Right ventricle myocardium superior (tissue), 1 donor: ENCODE measurements at regions not wholly inside any gene's neighbourhood (a gene's known extent, or its start where the extent isn't known, plus 50 kb on each side); places are given as distances from the start of the nearest gene placed in this dataset.

Source experiments
- ATAC-seq: fragments of 200-7000 bp; cut with Tn5 transposase; one replicate; pipeline ENCODE4 v1.9.1; 2020; ENCODE audit warnings: mild to moderate bottlenecking; ENCODE audit not compliant: poor library complexity
- DNase-seq: peaks from one replicate; pipeline ENCODE4 v3.0.0-alpha.2; 2020
- intact Hi-C: fragments of 100-400 bp; cut with DNase I; formaldehyde crosslinking; loops from one replicate; pipeline ENCODE4 v1.11.2; 2022
- donor health status: DM: no; HTN: yes; CAD: no; lungs with severe emphysema.

- DNase-seq (no peak), ATAC-seq (no peak)
- intact Hi-C loops, result no loop called here
Observed at GRCh38 chr6:165735065-165735464, 72.0 kb upstream of the PDE10A start.

GRCh38 chr6:165733489-165733791 lies 70.4 kb upstream of the PDE10A start:
- ATAC-seq, result no peak
- intact Hi-C loops, result no loop called here
- no peak for DNase-seq

- DNase-seq, result no peak
- no peak for ATAC-seq
- intact Hi-C loops, result no loop called here
Observed at GRCh38 chr6:165732696-165733488, 69.9 kb upstream of the PDE10A start.

- ATAC-seq (peak; percentile 76), DNase-seq (peak; percentile 52)
- intact Hi-C loops, result loop anchor here (2.0 to 5.0 kb wide), 2 partner anchors 121 to 287 kb away; no protein-coding TSS in a partner anchor
Observed at GRCh38 chr6:165729307-165729936, 66.4 kb upstream of the PDE10A start.

GRCh38 chr6:165728216-165728615 lies 65.2 kb upstream of the PDE10A start:
- no peak for ATAC-seq
- no peak for DNase-seq
- intact Hi-C loops, result loop anchor here (2.0 to 5.0 kb wide), 2 partner anchors 123 to 286 kb away; no protein-coding TSS in a partner anchor

GRCh38 chr6:165726965-165727381 lies 63.9 kb upstream of the PDE10A start:
- ATAC-seq, result peak; percentile 29
- intact Hi-C loops, result loop anchor here (5.0 kb wide), 1 partner anchor 285 kb away; no protein-coding TSS in a partner anchor
- no peak for DNase-seq

- no peak for ATAC-seq
- DNase-seq, result no peak
- intact Hi-C loops, result loop anchor here (5.0 kb wide), 1 partner anchor 284 kb away; no protein-coding TSS in a partner anchor
Observed at GRCh38 chr6:165726290-165726875, 63.3 kb upstream of the PDE10A start.

- intact Hi-C loops, result loop anchor here (5.0 kb wide), 1 partner anchor 283 kb away; no protein-coding TSS in a partner anchor
- DNase-seq (no peak), ATAC-seq (peak; percentile 51)
Observed at GRCh38 chr6:165725201-165725600, 62.2 kb upstream of the PDE10A start.

- ATAC-seq (no peak), DNase-seq (no peak)
- intact Hi-C loops, result no loop called here
Observed at GRCh38 chr6:165723326-165723725, 60.3 kb upstream of the PDE10A start.

- intact Hi-C loops, result no loop called here
- no peak for ATAC-seq
- DNase-seq, result no peak
Observed at GRCh38 chr6:165722022-165722421, 59.0 kb upstream of the PDE10A start.

GRCh38 chr6:165721356-165721755 lies 58.3 kb upstream of the PDE10A start:
- intact Hi-C loops, result no loop called here
- ATAC-seq, result no peak
- DNase-seq, result no peak

GRCh38 chr6:165718491-165718891 lies 55.5 kb upstream of the PDE10A start:
- no peak for ATAC-seq
- intact Hi-C loops, result no loop called here
- no peak for DNase-seq

- DNase-seq, result no peak
- intact Hi-C loops, result no loop called here
- no peak for ATAC-seq
Observed at GRCh38 chr6:165717732-165718465, 54.9 kb upstream of the PDE10A start.

- intact Hi-C loops, result no loop called here
- ATAC-seq (no peak), DNase-seq (no peak)
Observed at GRCh38 chr6:165716886-165717285, 53.8 kb upstream of the PDE10A start.

GRCh38 chr6:165715428-165715827 lies 52.4 kb upstream of the PDE10A start:
- DNase-seq, result no peak
- no peak for ATAC-seq
- intact Hi-C loops, result no loop called here

GRCh38 chr6:165714907-165715306 lies 51.9 kb upstream of the PDE10A start:
- ATAC-seq (no peak), DNase-seq (no peak)
- intact Hi-C loops, result no loop called here

- intact Hi-C loops, result no loop called here
- DNase-seq (no peak), ATAC-seq (no peak)
Observed at GRCh38 chr6:165713845-165714466, 50.9 kb upstream of the PDE10A start.
